ENCODE measurements at regions not wholly inside any gene's neighbourhood (a gene's known extent, or its start where the extent isn't known, plus 50 kb on each side); places are given as distances from the start of the nearest gene placed in this dataset.
A peak's percentile ranks its signal among the peaks of the same experiment; 100 is the strongest.
"Not testable (repeated sequence)": the region's sequence is repeated elsewhere in the genome, so short reads cannot be mapped to it uniquely, and the experiment has no call there.

GRCh38 chr10:56104487-56104886 is 256.6 kb downstream of the ZWINT start:
- DNase-seq (ENCODE audit: low spot score): no peak

- no peak for DNase-seq (ENCODE audit: low spot score)
These were observed 264.9 kb downstream of the ZWINT start for GRCh38 chr10:56096226-56096517.

DNA sequence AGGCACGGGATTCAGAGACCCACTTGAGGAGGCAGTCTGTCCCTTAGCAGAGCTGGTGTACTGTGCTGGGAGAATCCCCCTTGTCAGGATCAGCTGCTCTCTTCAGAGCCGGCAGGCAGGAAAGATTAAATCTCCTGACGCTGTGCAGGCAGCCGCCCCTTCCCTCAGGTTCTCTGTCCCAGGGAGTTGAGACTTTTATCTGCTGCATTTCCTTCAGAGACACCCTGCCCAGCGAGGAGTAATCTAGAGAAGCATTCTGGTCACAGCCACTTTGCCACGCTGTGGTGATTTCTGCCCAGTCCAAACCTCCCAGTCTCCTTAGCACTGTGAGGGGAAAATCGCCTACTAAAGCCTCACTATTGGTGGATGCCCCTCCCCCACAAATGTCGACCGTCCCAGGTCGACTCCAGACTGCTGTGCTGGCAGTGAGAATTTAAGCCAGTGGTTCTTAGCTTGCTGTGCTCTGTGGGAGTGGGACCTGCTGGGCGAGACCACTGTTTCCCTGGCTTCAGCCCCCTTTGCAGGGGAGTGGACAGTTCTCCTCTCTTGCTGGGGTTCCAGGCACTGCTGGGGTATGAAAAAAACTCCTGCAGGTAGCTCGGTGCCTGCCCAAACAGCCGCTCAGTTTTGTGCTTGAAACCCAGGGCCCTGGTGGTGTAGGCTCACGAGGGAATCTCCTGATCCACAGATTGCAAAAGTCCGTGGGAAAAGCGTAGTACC is 265.4 kb downstream of the ZWINT start:
- no peak for DNase-seq (ENCODE audit: low spot score)

DNA sequence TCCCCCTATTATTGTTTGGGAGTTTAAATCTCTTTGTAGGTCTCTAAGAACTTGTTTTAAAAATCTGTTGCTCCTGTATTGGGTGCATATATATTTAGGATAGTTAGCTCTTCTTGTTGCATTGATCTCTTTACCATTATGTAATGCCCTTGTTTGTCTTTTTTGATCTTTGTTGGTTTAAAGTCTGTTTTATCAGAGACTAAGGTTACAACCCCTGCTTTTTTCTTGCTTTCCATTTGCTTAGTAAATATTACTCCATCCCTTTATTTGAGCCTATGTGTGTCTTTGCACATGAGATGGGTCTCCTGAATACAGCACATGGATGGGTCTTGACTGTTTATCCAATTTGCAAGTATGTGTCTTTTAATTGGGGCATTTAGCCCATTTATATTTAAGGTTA is 267.4 kb downstream of the ZWINT start:
- not testable (repeated sequence) for DNase-seq (ENCODE audit: low spot score)

- DNase-seq (ENCODE audit: low spot score): no peak
These were observed 269.2 kb downstream of the ZWINT start for GRCh38 chr10:56091872-56092271.

GRCh38 chr10:56090914-56091540 is 270.0 kb downstream of the ZWINT start:
- DNase-seq (ENCODE audit: low spot score): no peak

DNA sequence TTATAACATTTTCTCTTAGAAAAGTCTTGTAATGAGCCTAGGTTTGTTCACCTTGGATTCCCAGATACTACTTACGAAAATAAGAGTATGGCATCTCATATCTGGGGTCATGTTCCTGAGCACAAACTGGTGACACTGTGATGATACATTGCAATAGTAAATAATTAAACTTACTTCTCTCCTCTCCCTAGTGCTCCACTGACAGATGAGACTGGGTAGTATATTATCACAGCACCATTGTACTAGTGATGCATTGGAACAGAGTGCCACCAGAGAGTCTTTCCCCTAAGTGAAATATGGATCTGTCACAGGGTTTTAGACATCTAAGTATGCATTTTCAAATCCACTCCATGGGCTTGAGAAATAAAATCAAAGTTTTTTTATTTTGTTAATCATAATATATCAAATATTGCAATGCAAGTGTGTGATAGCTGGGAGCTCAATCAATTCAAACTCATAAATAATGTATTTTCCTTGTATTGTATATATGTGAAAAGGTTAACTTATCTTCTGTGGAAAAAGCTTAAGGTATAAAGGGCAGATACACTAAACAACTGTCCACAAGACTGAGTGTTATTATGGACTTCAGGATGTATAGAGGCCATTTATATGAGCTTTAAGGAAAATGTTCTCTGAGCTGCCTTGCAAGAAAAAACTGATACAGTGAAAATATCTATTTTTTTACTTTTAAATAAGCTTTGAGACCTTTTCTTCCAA is 275.5 kb downstream of the ZWINT start:
- no peak for DNase-seq (ENCODE audit: low spot score)

GRCh38 chr10:56082169-56082568 is 278.9 kb downstream of the ZWINT start:
- no peak for DNase-seq (ENCODE audit: low spot score)

- no peak for DNase-seq (ENCODE audit: low spot score)
These were observed 292.4 kb downstream of the ZWINT start for GRCh38 chr10:56068473-56069263.

GRCh38 chr10:56068040-56068439 is 293.0 kb downstream of the ZWINT start:
- DNase-seq (ENCODE audit: low spot score): peak; percentile 2

DNA sequence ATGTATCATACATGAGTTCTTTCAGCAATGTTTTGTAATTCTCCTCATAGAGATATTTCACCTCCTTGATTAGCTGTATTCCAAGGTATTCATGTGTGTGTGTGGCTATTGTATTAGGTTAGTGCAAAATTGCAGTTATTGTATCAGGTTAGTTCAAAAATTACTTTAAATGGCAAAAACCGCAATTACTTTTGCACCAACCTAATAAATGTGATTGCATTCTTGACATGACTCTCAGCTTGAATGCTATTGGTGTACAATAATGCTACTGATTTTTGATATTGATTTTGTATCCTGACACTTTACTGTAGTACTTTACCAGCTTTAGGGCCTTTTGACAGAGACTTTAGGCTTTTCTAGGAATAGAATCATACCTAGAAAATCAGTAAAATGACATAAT is 297.4 kb downstream of the ZWINT start:
- DNase-seq (ENCODE audit: low spot score): no peak

DNA sequence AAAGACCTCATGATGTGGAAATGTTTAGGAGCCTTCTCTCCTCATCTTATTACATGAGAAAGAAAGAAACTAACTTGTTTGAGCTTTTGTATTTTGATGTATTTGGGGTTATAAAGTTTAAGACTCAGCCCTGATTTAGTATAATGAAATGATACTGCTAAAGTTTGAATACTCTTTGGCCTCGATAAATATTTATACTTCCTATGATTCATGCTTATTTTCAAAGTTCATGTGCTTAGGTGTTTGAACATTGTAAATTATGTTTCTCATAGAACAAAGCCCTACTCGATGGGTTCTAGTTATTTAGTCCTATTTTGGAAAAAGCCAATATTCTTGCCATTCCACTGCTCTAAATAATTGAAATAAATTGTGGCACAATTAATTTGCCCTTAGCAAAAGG is 303.2 kb downstream of the ZWINT start:
- DNase-seq (ENCODE audit: low spot score): no peak

DNA sequence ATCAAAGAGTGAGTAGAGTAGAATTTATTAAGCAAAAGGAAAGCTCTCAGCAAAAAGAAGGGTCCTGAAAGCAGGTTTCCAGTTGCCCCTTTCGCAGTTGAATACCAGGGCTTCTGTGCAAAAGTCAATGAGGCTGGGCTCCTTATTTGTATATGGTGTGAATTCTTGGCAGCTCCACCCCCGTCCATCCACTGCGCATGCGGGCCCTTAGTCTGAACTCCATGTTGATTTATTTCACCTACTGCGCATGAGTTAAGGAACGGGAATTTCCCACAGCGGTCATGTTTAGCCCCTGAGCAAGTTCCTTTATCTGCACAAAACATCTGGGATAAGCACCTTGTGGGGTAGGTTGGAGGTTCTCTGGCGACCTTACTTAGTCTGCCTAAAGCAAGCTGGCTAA is 325.6 kb downstream of the ZWINT start:
- DNase-seq (ENCODE audit: low spot score): no peak

GRCh38 chr10:56028298-56029132 is 332.5 kb downstream of the ZWINT start:
- DNase-seq (ENCODE audit: low spot score): no peak

- DNase-seq (ENCODE audit: low spot score): no peak
These were observed 349.0 kb downstream of the ZWINT start for GRCh38 chr10:56012101-56012500.

DNA sequence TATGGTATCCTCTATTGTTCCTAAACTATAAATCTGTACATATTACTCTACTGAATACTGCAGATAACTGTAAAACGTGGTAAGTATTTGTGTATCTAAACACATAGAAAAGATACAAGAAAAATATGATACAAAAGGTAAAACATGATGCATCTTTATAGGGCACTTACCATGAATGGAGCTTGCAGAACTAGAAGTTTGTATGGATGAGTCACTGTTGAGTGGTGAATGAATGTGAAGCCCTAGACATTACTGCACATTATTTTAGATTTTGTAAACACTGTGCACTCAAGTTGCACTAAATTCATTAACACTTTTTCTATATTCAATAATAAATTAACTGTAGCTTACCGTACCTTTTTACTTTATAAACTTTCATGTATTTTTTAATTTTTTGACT is 357.5 kb downstream of the ZWINT start:
- DNase-seq (ENCODE audit: low spot score): no peak

- no peak for DNase-seq (ENCODE audit: low spot score)
These were observed 371.9 kb downstream of the ZWINT start for GRCh38 chr10:55989188-55989587.

DNA sequence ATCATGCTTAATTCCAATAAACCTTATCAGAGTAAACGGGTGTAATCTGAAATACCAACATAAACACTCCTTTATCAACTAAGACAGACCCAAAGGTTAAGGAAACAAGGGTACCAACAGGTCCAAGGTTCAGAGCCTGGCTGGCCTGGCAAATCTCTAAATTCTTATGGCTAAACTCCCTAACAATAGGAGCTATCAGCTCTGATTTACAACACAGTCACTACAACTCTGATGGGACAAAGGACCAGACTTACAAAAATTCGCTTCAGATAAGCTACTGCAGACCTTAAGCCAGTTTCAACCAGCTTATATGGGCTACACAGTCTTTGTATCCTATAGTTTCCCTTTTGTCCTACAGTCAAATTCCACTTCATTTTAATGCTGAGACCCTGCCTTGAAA is 381.9 kb downstream of the ZWINT start:
- DNase-seq (ENCODE audit: low spot score): no peak

- DNase-seq (ENCODE audit: low spot score): no peak
These were observed 395.0 kb downstream of the ZWINT start for GRCh38 chr10:55966101-55966500.

GRCh38 chr10:55943403-55943802 is 417.7 kb downstream of the ZWINT start:
- no peak for DNase-seq (ENCODE audit: low spot score)

DNA sequence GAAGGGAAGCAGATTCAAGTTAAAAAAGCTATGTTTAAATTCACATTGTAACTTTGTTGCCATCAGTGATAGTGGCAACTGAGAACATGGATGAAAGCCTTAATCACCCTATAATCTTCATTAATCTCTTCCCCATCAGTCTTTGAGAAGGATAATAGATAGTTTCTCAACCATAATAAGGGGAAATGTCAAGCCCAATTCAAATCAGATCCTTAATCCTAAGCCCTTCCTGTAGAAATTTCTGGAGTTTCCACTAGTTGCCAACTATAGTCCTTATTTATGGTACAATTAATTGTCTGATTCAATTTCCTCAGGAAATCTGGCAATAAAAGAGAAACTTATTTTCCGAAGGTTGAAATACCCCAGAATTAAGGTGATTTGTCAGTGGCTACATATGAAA is 431.8 kb downstream of the ZWINT start:
- DNase-seq (ENCODE audit: low spot score): no peak
